Neutrophil (primary cell): ENCODE measurements at regions not wholly inside any gene's neighbourhood (a gene's known extent, or its start where the extent isn't known, plus 50 kb on each side); places are given as distances from the start of the nearest gene placed in this dataset.

ENCODE experiments used
- H3K27ac ChIP-seq: fragments of 200-600 bp; sonication (generic); 2 replicates; pipeline ENCODE4 v1.5.1; 2016; ENCODE audit warnings: mild to moderate bottlenecking, moderate library complexity
- H3K27me3 ChIP-seq: fragments of 200-600 bp; sonication (generic); 2 replicates; pipeline ENCODE4 v1.6.0; 2016; ENCODE audit warnings: mild to moderate bottlenecking
- H3K36me3 ChIP-seq: fragments of 200-600 bp; sonication (generic); 2 replicates; pipeline ENCODE4 v1.5.1; 2017
- H3K4me1 ChIP-seq, 2 experiments: fragments of 200-600 bp in 1 of 2; sonication (generic) in 1 of 2; 1 replicate in 1 of 2; 2 replicates in 1 of 2; pipeline versions ENCODE4 v1.5.1 to v1.6.1; 2013 to 2016; ENCODE audit warnings: low read depth in 1 of 2, low read length in 1 of 2, mild to moderate bottlenecking in 1 of 2, moderate library complexity in 1 of 2; ENCODE audit not compliant: control insufficient read depth in 1 of 2, insufficient read depth in 1 of 2
- H3K4me3 ChIP-seq, 2 experiments: fragments of 200-600 bp in 1 of 2; sonication (generic) in 1 of 2; 1 replicate in 1 of 2; 2 replicates in 1 of 2; pipeline ENCODE4 v1.5.1; 2013 to 2016; ENCODE audit warnings: low read depth in 1 of 2, low read length in 1 of 2, mild to moderate bottlenecking in 1 of 2, moderate library complexity in 1 of 2
- H3K9me3 ChIP-seq: fragments of 200-600 bp; sonication (generic); 2 replicates; pipeline ENCODE4 v1.5.1; 2016
- TF ChIP-seq, protein P1 (sequence below): fragments of 200-600 bp; sonication (generic); IDR thresholded peaks from 2 replicates; pipeline ENCODE4 v1.5.1; 2016; ENCODE audit warnings: antibody characterized with exemption

GRCh38 chr4:13912436-13912925, 285.0 kb upstream of the BOD1L1 start:
- H3K27ac ChIP-seq, result no peak overlapping the region
- TF ChIP-seq, protein P1, sequence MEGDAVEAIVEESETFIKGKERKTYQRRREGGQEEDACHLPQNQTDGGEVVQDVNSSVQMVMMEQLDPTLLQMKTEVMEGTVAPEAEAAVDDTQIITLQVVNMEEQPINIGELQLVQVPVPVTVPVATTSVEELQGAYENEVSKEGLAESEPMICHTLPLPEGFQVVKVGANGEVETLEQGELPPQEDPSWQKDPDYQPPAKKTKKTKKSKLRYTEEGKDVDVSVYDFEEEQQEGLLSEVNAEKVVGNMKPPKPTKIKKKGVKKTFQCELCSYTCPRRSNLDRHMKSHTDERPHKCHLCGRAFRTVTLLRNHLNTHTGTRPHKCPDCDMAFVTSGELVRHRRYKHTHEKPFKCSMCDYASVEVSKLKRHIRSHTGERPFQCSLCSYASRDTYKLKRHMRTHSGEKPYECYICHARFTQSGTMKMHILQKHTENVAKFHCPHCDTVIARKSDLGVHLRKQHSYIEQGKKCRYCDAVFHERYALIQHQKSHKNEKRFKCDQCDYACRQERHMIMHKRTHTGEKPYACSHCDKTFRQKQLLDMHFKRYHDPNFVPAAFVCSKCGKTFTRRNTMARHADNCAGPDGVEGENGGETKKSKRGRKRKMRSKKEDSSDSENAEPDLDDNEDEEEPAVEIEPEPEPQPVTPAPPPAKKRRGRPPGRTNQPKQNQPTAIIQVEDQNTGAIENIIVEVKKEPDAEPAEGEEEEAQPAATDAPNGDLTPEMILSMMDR, result no peak
- no peaks in the 10 kb centered on the region for H3K4me1 ChIP-seq

GRCh38 chr4:13912966-13913365, 285.4 kb upstream of the BOD1L1 start:
- no peaks in the 10 kb centered on the region for H3K9me3 ChIP-seq
- no peaks in the 10 kb centered on the region for H3K36me3 ChIP-seq
- no peak overlapping the region for H3K27ac ChIP-seq
- H3K4me1 ChIP-seq, result no peaks in the 10 kb centered on the region
- TF ChIP-seq, protein P1, result no peak
- H3K4me3 ChIP-seq, result no peak overlapping the region
- H3K27me3 ChIP-seq, result peaks cover 5% of the 10 kb centered on the region

More at GRCh38 chr4:13912436-13912925, 285.0 kb upstream of the BOD1L1 start:
- Histone ChIP-seq H3K4me3 (no peak overlapping the region), H3K9me3 (no peaks in the 10 kb centered on the region), H3K36me3 (no peaks in the 10 kb centered on the region), H3K27me3 (peaks cover 5% of the 10 kb centered on the region)

GRCh38 chr4:13917015-13917414, 289.5 kb upstream of the BOD1L1 start:
- no peaks in the 10 kb centered on the region for H3K4me1 ChIP-seq

GRCh38 chr4:13918110-13918509, 290.6 kb upstream of the BOD1L1 start:
- Histone ChIP-seq H3K27me3 (peaks cover 5% of the 10 kb centered on the region), H3K9me3 (no peaks in the 10 kb centered on the region), H3K4me3 (no peak overlapping the region), H3K4me1 (no peaks in the 10 kb centered on the region), H3K36me3 (no peaks in the 10 kb centered on the region), H3K27ac (no peak overlapping the region)
- TF ChIP-seq, protein P1, result no peak

More at GRCh38 chr4:13917015-13917414, 289.5 kb upstream of the BOD1L1 start:
- H3K9me3 ChIP-seq, result no peaks in the 10 kb centered on the region
- TF ChIP-seq, protein P1, result no peak
- peaks cover 5% of the 10 kb centered on the region for H3K27me3 ChIP-seq
- no peak overlapping the region for H3K4me3 ChIP-seq
- H3K27ac ChIP-seq, result no peak overlapping the region
- no peaks in the 10 kb centered on the region for H3K36me3 ChIP-seq

DNA sequence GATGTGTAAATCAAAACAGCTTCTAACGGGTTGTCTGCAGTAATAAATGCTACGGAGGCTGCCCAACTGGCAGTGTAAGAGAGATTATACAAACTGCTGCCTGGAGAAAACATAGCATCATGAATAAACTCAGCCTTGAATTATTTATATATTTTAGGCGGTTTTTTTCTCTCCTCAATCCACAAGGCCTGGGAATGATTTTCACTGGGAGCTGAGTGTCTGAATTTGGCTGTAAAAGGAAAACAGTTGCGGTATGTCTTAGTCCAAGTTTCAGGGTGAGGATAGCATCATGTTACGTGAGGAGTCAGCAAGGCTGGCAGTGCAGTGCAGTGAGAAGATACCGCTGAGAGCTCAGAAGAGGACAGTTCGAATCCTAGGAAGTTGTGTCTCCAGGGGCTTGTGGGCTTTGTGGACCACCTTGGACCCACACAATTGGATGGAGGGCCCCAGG, 291.5 kb upstream of the BOD1L1 start:
- no peaks in the 10 kb centered on the region for H3K9me3 ChIP-seq
- TF ChIP-seq, protein P1, result no peak
- H3K36me3 ChIP-seq, result no peaks in the 10 kb centered on the region
- peaks cover 5% of the 10 kb centered on the region for H3K27me3 ChIP-seq
- H3K4me1 ChIP-seq, result no peaks in the 10 kb centered on the region
- H3K4me3 ChIP-seq, result no peak overlapping the region
- no peak overlapping the region for H3K27ac ChIP-seq
